RWPE1 (cell line): ENCODE measurements at regions not wholly inside any gene's neighbourhood (a gene's known extent, or its start where the extent isn't known, plus 50 kb on each side); places are given as distances from the start of the nearest gene placed in this dataset.

Experiments used
- CTCF ChIA-PET: fragments of 350-600 bp; sonication (Branson Sonifier 250); formaldehyde crosslinking; extraction: SDS; loops from one replicate; lab custom pipeline; 2021; lab: Yijun Ruan, JAX
- POLR2A ChIA-PET: fragments of 400-600 bp; formaldehyde crosslinking; extraction: SDS; loops from one replicate; lab custom pipeline; 2020; ENCODE audit warnings: antibody characterized with exemption; ENCODE audit not compliant: low non-redundant PET; lab: Yijun Ruan, JAX
- DNase-seq: peaks from one replicate; pipeline ENCODE4 v3.0.0; 2012; ENCODE audit warnings: low spot score
- H3K27ac ChIP-seq: fragments of 450-650 bp; 2 replicates; pipeline ENCODE4 v1.5.1; 2017
- CTCF ChIP-seq: fragments of 450-650 bp; conservative IDR thresholded peaks from 2 replicates; pipeline ENCODE4 v1.5.1; 2017; ENCODE audit warnings: low read depth, mild to moderate bottlenecking

GRCh38 chr10:128511284-128511683, 385.1 kb upstream of the MKI67 start:
- ChIA-PET POLR2A (no interaction called here), CTCF (no interaction called here)
- H3K27ac ChIP-seq, result no peak overlapping the region
- no peak for TF ChIP-seq CTCF
- no peak for DNase-seq

DNA sequence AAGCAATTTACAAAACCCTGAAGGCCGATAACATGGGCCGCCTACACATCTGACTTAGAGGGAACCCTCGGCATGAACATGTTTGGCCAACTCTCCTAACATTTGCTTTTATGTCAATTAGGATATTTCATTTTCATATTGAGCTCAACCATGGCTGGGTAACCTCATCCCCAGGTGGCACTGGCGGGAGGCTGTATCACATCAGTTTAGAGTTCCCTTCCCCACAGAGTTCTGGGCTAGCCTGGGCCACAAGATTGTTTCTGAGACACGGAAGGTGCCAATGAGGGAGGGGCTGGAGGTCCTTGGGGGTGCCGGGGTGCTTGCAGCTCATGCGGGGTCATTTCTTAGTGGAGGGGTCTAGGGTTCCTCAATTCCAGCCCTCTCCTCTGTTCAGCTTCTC, 386.5 kb upstream of the MKI67 start:
- ChIA-PET POLR2A (no interaction called here), CTCF (no interaction called here)
- H3K27ac ChIP-seq, result no peak overlapping the region
- TF ChIP-seq CTCF, result no peak
- no peak for DNase-seq

DNA sequence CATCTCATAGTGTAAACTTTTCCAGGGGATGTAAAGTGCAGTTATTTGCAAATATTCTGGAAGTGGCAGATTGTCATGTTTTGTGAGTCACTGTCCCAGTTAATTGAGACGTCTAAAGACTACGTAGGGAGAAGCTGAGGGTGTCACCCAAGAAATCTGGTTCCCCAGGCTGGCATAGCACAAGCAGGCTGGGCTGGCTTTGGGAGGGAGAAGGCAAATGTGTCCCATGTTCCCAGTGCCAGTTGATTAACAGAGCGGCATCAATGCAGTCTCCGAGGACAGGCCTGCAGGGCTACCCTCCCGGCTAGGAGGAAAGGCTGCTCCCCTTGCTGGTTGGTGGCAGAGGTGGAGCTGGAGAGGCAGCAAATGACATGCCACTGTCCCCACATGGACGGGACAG, 388.3 kb upstream of the MKI67 start:
- ChIA-PET CTCF (no interaction called here), POLR2A (no interaction called here)
- no peak for TF ChIP-seq CTCF
- no peak overlapping the region for H3K27ac ChIP-seq
- DNase-seq, result no peak

- TF ChIP-seq CTCF, result no peak
- POLR2A ChIA-PET, result no interaction called here
- CTCF ChIA-PET, result no interaction called here
- DNase-seq, result no peak
- no peak overlapping the region for H3K27ac ChIP-seq
Measured at GRCh38 chr10:128516180-128516579, 390.0 kb upstream of the MKI67 start.

DNA sequence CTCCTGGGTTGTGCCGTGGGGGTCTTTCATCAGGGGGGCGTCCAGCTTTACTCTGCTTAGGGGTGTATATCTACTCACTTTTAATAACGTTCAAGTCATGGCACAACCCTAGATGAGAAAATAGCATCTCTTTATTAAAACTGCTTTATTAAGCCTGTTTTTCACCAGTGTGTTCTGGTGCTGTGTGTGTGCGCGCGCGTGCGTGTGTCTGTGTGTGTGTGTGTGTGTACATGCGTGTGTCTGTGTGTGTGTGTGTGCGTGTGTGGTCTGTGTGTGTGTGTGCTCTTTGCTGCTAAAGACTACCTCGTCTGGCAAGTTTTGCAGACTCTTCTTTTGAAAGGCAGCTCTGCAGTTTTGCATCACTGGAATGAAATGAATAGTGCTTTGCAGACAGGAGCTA, 390.9 kb upstream of the MKI67 start:
- POLR2A ChIA-PET, result no interaction called here
- H3K27ac ChIP-seq, result no peak overlapping the region
- no peak for TF ChIP-seq CTCF
- DNase-seq, result no peak
- CTCF ChIA-PET, result no interaction called here

DNA sequence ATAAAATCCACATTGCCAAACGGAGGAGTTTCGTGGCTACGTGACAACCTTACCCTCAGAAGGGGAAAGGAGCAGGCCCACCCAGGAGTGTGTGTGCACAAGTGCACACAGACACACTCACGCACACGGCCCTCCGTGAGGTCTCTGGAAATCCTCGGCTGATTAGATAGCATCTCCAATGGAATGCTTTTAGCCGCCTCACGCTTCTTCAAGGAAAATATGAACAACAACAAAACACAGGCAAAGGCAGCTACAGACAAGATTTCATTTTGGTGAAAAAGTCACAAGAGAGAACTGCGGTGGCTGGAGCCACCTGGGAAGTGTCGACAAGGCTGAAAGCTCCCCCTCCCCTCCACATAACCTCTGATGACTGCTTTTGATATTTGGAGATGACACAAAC, 391.8 kb upstream of the MKI67 start:
- CTCF ChIA-PET, result no interaction called here
- H3K27ac ChIP-seq, result no peak overlapping the region
- DNase-seq, result no peak
- POLR2A ChIA-PET, result no interaction called here
- TF ChIP-seq CTCF, result no peak

DNA sequence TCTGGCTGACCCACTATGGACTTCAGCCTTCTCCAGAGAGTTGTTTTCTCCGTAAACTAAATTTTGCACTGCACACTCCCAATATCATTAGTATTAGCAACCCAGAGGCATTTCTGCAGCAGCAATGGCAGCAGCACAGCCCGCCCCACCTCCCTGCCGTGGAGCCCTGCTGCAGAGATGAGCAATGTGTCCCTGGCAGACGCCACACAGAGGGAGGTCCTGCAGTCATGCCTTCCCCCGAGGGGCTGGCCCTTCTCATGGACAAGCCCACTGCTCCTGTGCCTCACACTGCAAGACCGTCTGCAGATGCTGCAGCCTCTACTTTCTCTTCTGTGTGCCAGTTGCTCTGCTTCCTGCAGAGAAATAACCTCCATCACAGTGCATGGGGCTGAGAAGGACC, 393.4 kb upstream of the MKI67 start:
- H3K27ac ChIP-seq, result no peak overlapping the region
- no peak for TF ChIP-seq CTCF
- CTCF ChIA-PET, result no interaction called here
- DNase-seq, result no peak
- POLR2A ChIA-PET, result no interaction called here
